H9 (cell line): ENCODE measurements at regions not wholly inside any gene's neighbourhood (a gene's known extent, or its start where the extent isn't known, plus 50 kb on each side); places are given as distances from the start of the nearest gene placed in this dataset.

ENCODE experiments used
- DNase-seq: peaks from one replicate; pipeline ENCODE4 v3.0.0-alpha.2; 2017
- H2AFZ ChIP-seq: one replicate; pipeline ENCODE4 v1.6.1; 2013; ENCODE audit warnings: mild to moderate bottlenecking, low read length, control low read depth, moderate library complexity
- H2AK5ac ChIP-seq: 2 replicates; pipeline ENCODE4 v1.6.1; 2013; ENCODE audit warnings: low read length, control low read depth, mixed read lengths; ENCODE audit not compliant: insufficient read length
- H2BK120ac ChIP-seq: one replicate; pipeline ENCODE4 v1.6.1; 2013; ENCODE audit warnings: low read depth, mild to moderate bottlenecking, low read length, control low read depth, inconsistent platforms; ENCODE audit not compliant: poor library complexity, severe bottlenecking
- H2BK12ac ChIP-seq: 2 replicates; pipeline ENCODE4 v1.6.1; 2013; ENCODE audit warnings: low read length, control low read depth, mixed read lengths, low read depth; ENCODE audit not compliant: insufficient read length
- H2BK15ac ChIP-seq: 2 replicates; pipeline ENCODE4 v1.6.1; 2013; ENCODE audit warnings: low read depth, low read length, control low read depth
- H2BK20ac ChIP-seq: one replicate; pipeline ENCODE4 v1.6.1; 2013; ENCODE audit warnings: low read depth, mild to moderate bottlenecking, low read length, control low read depth, inconsistent platforms; ENCODE audit not compliant: poor library complexity, severe bottlenecking
- H2BK5ac ChIP-seq: 2 replicates; pipeline ENCODE4 v1.6.1; 2013; ENCODE audit warnings: low read length, control low read depth, mixed read lengths; ENCODE audit not compliant: insufficient read length
- H3K14ac ChIP-seq: 2 replicates; pipeline ENCODE4 v1.6.1; 2013; ENCODE audit warnings: low read length, control low read depth; ENCODE audit not compliant: insufficient read depth
- H3K18ac ChIP-seq: 2 replicates; pipeline ENCODE4 v1.6.1; 2013; ENCODE audit warnings: low read depth, mild to moderate bottlenecking, mixed read lengths, low read length, control low read depth; ENCODE audit not compliant: insufficient read length
- H3K23ac ChIP-seq: 2 replicates; pipeline ENCODE4 v1.6.1; 2013; ENCODE audit warnings: low read length, control low read depth, mixed read lengths, low read depth; ENCODE audit not compliant: insufficient read length
- H3K23me2 ChIP-seq: 2 replicates; pipeline ENCODE4 v1.6.1; 2013; ENCODE audit warnings: low read depth, mild to moderate bottlenecking, mixed read lengths, low read length, control low read depth; ENCODE audit not compliant: insufficient read length, poor library complexity, severe bottlenecking
- H3K27ac ChIP-seq: 2 replicates; pipeline ENCODE4 v1.5.1; 2013; ENCODE audit warnings: low read length, control low read depth, mixed read lengths, low read depth; ENCODE audit not compliant: insufficient read length
- H3K27me3 ChIP-seq: 2 replicates; pipeline ENCODE4 v1.6.1; 2013; ENCODE audit warnings: low read length, control low read depth, inconsistent platforms; ENCODE audit not compliant: insufficient read depth
- H3K4ac ChIP-seq: 2 replicates; pipeline ENCODE4 v1.6.1; 2013; ENCODE audit warnings: low read depth, mild to moderate bottlenecking, control low read depth, inconsistent platforms, low read length, moderate library complexity
- H3K4me1 ChIP-seq: 2 replicates; pipeline ENCODE4 v1.6.1; 2013; ENCODE audit warnings: low read length, control low read depth, inconsistent platforms; ENCODE audit not compliant: insufficient read depth
- H3K4me2 ChIP-seq: 2 replicates; pipeline ENCODE4 v1.6.1; 2013; ENCODE audit warnings: low read length, control low read depth, mixed read lengths; ENCODE audit not compliant: insufficient read length, insufficient read depth
- H3K56ac ChIP-seq: 2 replicates; pipeline ENCODE4 v1.6.1; 2013; ENCODE audit warnings: low read depth, mild to moderate bottlenecking, mixed read lengths, low read length, control low read depth; ENCODE audit not compliant: insufficient read length
- H3K79me1 ChIP-seq: 2 replicates; pipeline ENCODE4 v1.6.1; 2013; ENCODE audit warnings: low read depth, mild to moderate bottlenecking, moderate library complexity, low read length, control low read depth, inconsistent platforms; ENCODE audit not compliant: insufficient read depth, poor library complexity, severe bottlenecking
- H3K79me2 ChIP-seq: 2 replicates; pipeline ENCODE4 v1.6.1; 2013; ENCODE audit warnings: low read length, control low read depth, inconsistent platforms; ENCODE audit not compliant: insufficient read depth
- H3K9ac ChIP-seq: 2 replicates; pipeline ENCODE4 v1.6.1; 2013; ENCODE audit warnings: low read length, control low read depth, mixed read lengths; ENCODE audit not compliant: insufficient read length; ENCODE audit errors: extremely low read depth
- H3K9me3 ChIP-seq: one replicate; pipeline ENCODE4 v1.6.1; 2013; ENCODE audit warnings: low read depth, low read length, inconsistent platforms; ENCODE audit not compliant: control insufficient read depth
- H3T11ph ChIP-seq: one replicate; pipeline ENCODE4 v1.6.1; 2013; ENCODE audit warnings: mild to moderate bottlenecking, low read length, control low read depth, inconsistent platforms
- H4K20me1 ChIP-seq: one replicate; pipeline ENCODE4 v1.6.1; 2013; ENCODE audit not compliant: control insufficient read depth, insufficient read length, insufficient read depth
- H4K5ac ChIP-seq: 2 replicates; pipeline ENCODE4 v1.6.1; 2013; ENCODE audit warnings: low read depth, mild to moderate bottlenecking, mixed read lengths, low read length, control low read depth; ENCODE audit not compliant: insufficient read length
- H4K8ac ChIP-seq: replicated peaks from 2 replicates; pipeline ENCODE4 v1.6.1; 2013; ENCODE audit warnings: low read length, control low read depth, mixed read lengths, low read depth; ENCODE audit not compliant: insufficient read length
- H4K91ac ChIP-seq: 2 replicates; pipeline ENCODE4 v1.6.1; 2013; ENCODE audit warnings: low read depth, mild to moderate bottlenecking, moderate library complexity, mixed read lengths, low read length, control low read depth; ENCODE audit not compliant: insufficient read length
- H3K27ac Mint-ChIP-seq, 3 experiments: 2 replicates in 2 of 3; 3 replicates in 1 of 3; pipeline ENCODE4 v1.8.0; 2020 to 2021; ENCODE audit warnings: mixed read lengths in 3 of 3, mild to moderate bottlenecking in 1 of 3, moderate library complexity in 1 of 3
- H3K27me3 Mint-ChIP-seq: 2 replicates; pipeline ENCODE4 v1.8.0; 2021; ENCODE audit warnings: low read depth, mild to moderate bottlenecking, moderate library complexity, mixed read lengths
- H3K36me3 Mint-ChIP-seq, 3 experiments: 2 replicates in 2 of 3; 3 replicates in 1 of 3; pipeline ENCODE4 v1.8.0; 2020 to 2021; ENCODE audit warnings: low read depth in 3 of 3, mixed read lengths in 3 of 3; ENCODE audit not compliant: insufficient read depth in 1 of 3
- H3K4me1 Mint-ChIP-seq, 2 experiments: 2 replicates each; pipeline ENCODE4 v1.8.0; 2020; ENCODE audit warnings: mixed read lengths in 2 of 2
- H3K4me3 Mint-ChIP-seq, 2 experiments: 2 replicates in 1 of 2; 3 replicates in 1 of 2; pipeline ENCODE4 v1.8.0; 2020 to 2021; ENCODE audit warnings: mild to moderate bottlenecking in 2 of 2, mixed read lengths in 2 of 2, moderate library complexity in 1 of 2
- H3K9me3 Mint-ChIP-seq, 2 experiments: 2 replicates in 1 of 2; 3 replicates in 1 of 2; pipeline ENCODE4 v1.8.0; 2020; ENCODE audit warnings: mild to moderate bottlenecking in 2 of 2, mixed read lengths in 2 of 2, moderate library complexity in 1 of 2
- CTCF ChIP-seq: fragments of 200-600 bp; sonication (generic); conservative IDR thresholded peaks from 3 replicates; pipeline ENCODE4 v1.8.0; 2021; ENCODE audit warnings: antibody characterized with exemption, mild to moderate bottlenecking
- WGBS: extraction: QIAGEN DNeasy Blood & Tissue Kit; methylation state at CpG from one replicate; pipeline ENCODE4 v1.1.7; 2013; ENCODE audit warnings: missing lambda C conversion rate, low lambda C conversion rate, mixed read lengths; ENCODE audit not compliant: insufficient read length; ENCODE audit errors: extremely low coverage; 5-methylcytosine and 5-hydroxymethylcytosine counted together

- Histone ChIP-seq H2BK20ac (no peak overlapping the region), H3K23ac (no peak overlapping the region), H3K23me2 (no peaks in the 10 kb centered on the region), H3K79me1 (no peaks in the 10 kb centered on the region), H3K79me2 (no peaks in the 10 kb centered on the region), H4K91ac (no peak overlapping the region), H2AFZ (no peak overlapping the region), H3T11ph (no peak overlapping the region), H2BK15ac (no peak overlapping the region), H2BK5ac (no peak overlapping the region), H2AK5ac (no peak overlapping the region), H3K9ac (no peak overlapping the region), H4K8ac (no peak overlapping the region), H4K20me1 (no peaks in the 10 kb centered on the region), H3K4me1 (no peaks in the 10 kb centered on the region), H3K27ac (no peak overlapping the region), H3K56ac (no peak overlapping the region), H4K5ac (no peak overlapping the region), H3K4me2 (no peak overlapping the region), H3K27me3 (no peaks in the 10 kb centered on the region), H3K18ac (no peak overlapping the region), H2BK12ac (no peak overlapping the region), H3K9me3 (no peaks in the 10 kb centered on the region), H3K4ac (no peak overlapping the region), H3K14ac (no peak overlapping the region), H2BK120ac (no peak overlapping the region)
- H3K36me3 Mint-ChIP-seq: no peaks in the 10 kb centered on the region; a peak in 1 of 7 replicates
- H3K4me3 Mint-ChIP-seq: no peak overlapping the region
- no peak overlapping the region for H3K27ac Mint-ChIP-seq
- no peaks in the 10 kb centered on the region for H3K4me1 Mint-ChIP-seq
- no peak for TF ChIP-seq CTCF
- DNase-seq: no peak
- no peaks in the 10 kb centered on the region for H3K9me3 Mint-ChIP-seq
- H3K27me3 Mint-ChIP-seq: no peaks in the 10 kb centered on the region
- no CpG with 5 or more reads among the region's 4 CpGs for WGBS
Measured at GRCh38 chr2:52919673-52920072, 847.9 kb upstream of the CHAC2 start.
